Thymus (tissue), 11 donors: ENCODE measurements at regions not wholly inside any gene's neighbourhood (a gene's known extent, or its start where the extent isn't known, plus 50 kb on each side); places are given as distances from the start of the nearest gene placed in this dataset.

Experiments
- DNase-seq, 9 donors: peaks; one replicate each; pipeline ENCODE4 v3.0.0-alpha.2; 2013; ENCODE audit warnings: low spot score in 9 of 9, low read depth in 6 of 9, missing footprints in 1 of 9
- H3K27ac ChIP-seq, 2 donors: one replicate each; pipeline ENCODE4 v1.5.1; 2013; ENCODE audit warnings: control low read depth in 1 of 2, low read depth in 1 of 2, low read length in 1 of 2, mild to moderate bottlenecking in 1 of 2, moderate library complexity in 1 of 2
- H3K27me3 ChIP-seq, 2 donors: one replicate each; pipeline ENCODE4 v1.5.1; 2013; ENCODE audit warnings: low read length in 1 of 2; ENCODE audit not compliant: control insufficient read depth in 2 of 2, insufficient read depth in 1 of 2
- H3K36me3 ChIP-seq, 2 donors: one replicate each; pipeline ENCODE4 v1.5.1; 2013; ENCODE audit warnings: low read length in 1 of 2, mild to moderate bottlenecking in 1 of 2, moderate library complexity in 1 of 2; ENCODE audit not compliant: control insufficient read depth in 2 of 2, insufficient read depth in 2 of 2
- H3K4me1 ChIP-seq, 2 donors: one replicate each; pipeline ENCODE4 v1.5.1; 2013; ENCODE audit warnings: low read length in 2 of 2; ENCODE audit not compliant: control insufficient read depth in 2 of 2, insufficient read depth in 2 of 2
- H3K4me3 ChIP-seq, 2 donors: one replicate each; pipeline ENCODE4 v1.5.1; 2013; ENCODE audit warnings: low read length in 2 of 2, control low read depth in 1 of 2, mild to moderate bottlenecking in 1 of 2
- H3K9me3 ChIP-seq, 2 donors: one replicate each; pipeline ENCODE4 v1.5.1; 2013; ENCODE audit warnings: low read length in 1 of 2, mild to moderate bottlenecking in 1 of 2; ENCODE audit not compliant: control insufficient read depth in 2 of 2, insufficient read depth in 1 of 2
- WGBS: extraction: QIAGEN DNeasy Blood & Tissue Kit; methylation state at CpG from one replicate; pipeline ENCODE4 v1.1.7; 2013; 5-methylcytosine and 5-hydroxymethylcytosine counted together
- donor health status: healthy.

- Histone ChIP-seq H3K36me3 (no peaks in the 10 kb centered on the region), H3K9me3 (no peaks in the 10 kb centered on the region), H3K27me3 (no peaks in the 10 kb centered on the region), H3K27ac (no peak overlapping the region), H3K4me3 (no peak overlapping the region), H3K4me1 (no peaks in the 10 kb centered on the region)
- DNase-seq: no peak
- WGBS: 95% methylated on average over 8 of the region's 8 CpGs
Measured at GRCh38 chr13:92966341-92966740, 260.3 kb upstream of the GPC6 start.

GRCh38 chr13:92966900-92967299 lies 259.7 kb upstream of the GPC6 start:
- 93% methylated on average over 6 of the region's 6 CpGs for WGBS
- Histone ChIP-seq H3K36me3 (no peaks in the 10 kb centered on the region), H3K4me1 (no peaks in the 10 kb centered on the region), H3K4me3 (no peak overlapping the region), H3K27me3 (no peaks in the 10 kb centered on the region), H3K27ac (no peak overlapping the region), H3K9me3 (peaks cover 1 to 4% of the 10 kb centered on the region in 2 donors)
- DNase-seq: no peak

- Histone ChIP-seq H3K9me3 (peaks cover 1 to 4% of the 10 kb centered on the region in 2 donors), H3K4me3 (no peak overlapping the region), H3K27ac (no peak overlapping the region), H3K36me3 (no peaks in the 10 kb centered on the region), H3K4me1 (no peaks in the 10 kb centered on the region), H3K27me3 (no peaks in the 10 kb centered on the region)
- WGBS: 78% methylated on average over 3 of the region's 3 CpGs
- DNase-seq: no peak
Measured at GRCh38 chr13:92967923-92968322, 258.7 kb upstream of the GPC6 start.

GRCh38 chr13:92972751-92973150 lies 253.9 kb upstream of the GPC6 start:
- DNase-seq: no peak
- no peaks in the 10 kb centered on the region for H3K4me1 ChIP-seq
- no peak overlapping the region for H3K4me3 ChIP-seq
- no peaks in the 10 kb centered on the region for H3K36me3 ChIP-seq
- peaks cover 1 to 12% of the 10 kb centered on the region in 2 donors for H3K9me3 ChIP-seq
- H3K27ac ChIP-seq: no peak overlapping the region
- no peaks in the 10 kb centered on the region for H3K27me3 ChIP-seq
- 91% methylated on average over 3 of the region's 3 CpGs for whole genome bisulfite sequencing

GRCh38 chr13:92974905-92975429 lies 251.6 kb upstream of the GPC6 start:
- Histone ChIP-seq H3K36me3 (no peaks in the 10 kb centered on the region), H3K27ac (no peak overlapping the region), H3K4me1 (no peaks in the 10 kb centered on the region), H3K9me3 (peaks cover 1 to 12% of the 10 kb centered on the region in 2 donors), H3K4me3 (no peak overlapping the region), H3K27me3 (no peaks in the 10 kb centered on the region)
- DNase-seq: no peak
- 94% methylated on average over 8 of the region's 8 CpGs for WGBS

- no peaks in the 10 kb centered on the region for H3K27me3 ChIP-seq
- no peak for DNase-seq
- no peak overlapping the region for H3K27ac ChIP-seq
- no peaks in the 10 kb centered on the region for H3K36me3 ChIP-seq
- no peaks in the 10 kb centered on the region for H3K4me1 ChIP-seq
- no peak overlapping the region for H3K4me3 ChIP-seq
- peaks cover under 1 to 9% of the 10 kb centered on the region in 2 donors for H3K9me3 ChIP-seq
Measured at GRCh38 chr13:92976657-92977056, 249.9 kb upstream of the GPC6 start.

GRCh38 chr13:92984151-92984550 lies 242.5 kb upstream of the GPC6 start:
- Histone ChIP-seq H3K4me1 (no peaks in the 10 kb centered on the region), H3K4me3 (no peak overlapping the region), H3K36me3 (no peaks in the 10 kb centered on the region), H3K9me3 (no peaks in the 10 kb centered on the region), H3K27me3 (no peaks in the 10 kb centered on the region), H3K27ac (no peak overlapping the region)
- 88% methylated on average over 2 of the region's 2 CpGs for WGBS
- DNase-seq: no peak

GRCh38 chr13:92989301-92989700 lies 237.3 kb upstream of the GPC6 start:
- H3K4me3 ChIP-seq: no peak overlapping the region
- no peaks in the 10 kb centered on the region for H3K4me1 ChIP-seq
- H3K36me3 ChIP-seq: no peaks in the 10 kb centered on the region
- no peak for DNase-seq
- no peak overlapping the region for H3K27ac ChIP-seq
- no peaks in the 10 kb centered on the region for H3K9me3 ChIP-seq
- WGBS: 66% methylated on average over 2 of the region's 2 CpGs
- no peaks in the 10 kb centered on the region for H3K27me3 ChIP-seq

GRCh38 chr13:92991692-92992091 lies 234.9 kb upstream of the GPC6 start:
- no peak for DNase-seq
- Histone ChIP-seq H3K4me1 (no peaks in the 10 kb centered on the region), H3K36me3 (no peaks in the 10 kb centered on the region), H3K27ac (no peak overlapping the region), H3K9me3 (no peaks in the 10 kb centered on the region), H3K27me3 (no peaks in the 10 kb centered on the region), H3K4me3 (no peak overlapping the region)

- Histone ChIP-seq H3K27ac (no peak overlapping the region), H3K36me3 (no peaks in the 10 kb centered on the region), H3K27me3 (no peaks in the 10 kb centered on the region), H3K4me1 (no peaks in the 10 kb centered on the region), H3K4me3 (no peak overlapping the region), H3K9me3 (peaks cover 0 to 1% of the 10 kb centered on the region in 2 donors)
- 95% methylated on average over 3 of the region's 3 CpGs for WGBS
- no peak for DNase-seq
Measured at GRCh38 chr13:92994056-92994455, 232.6 kb upstream of the GPC6 start.
